Peyer's patch (tissue), 4 donors: ENCODE measurements at regions not wholly inside any gene's neighbourhood (a gene's known extent, or its start where the extent isn't known, plus 50 kb on each side); places are given as distances from the start of the nearest gene placed in this dataset.
"Not testable (repeated sequence)": the region's sequence is repeated elsewhere in the genome, so short reads cannot be mapped to it uniquely, and the experiment has no call there.

ENCODE experiments used
- CTCF ChIP-seq, 6 experiments: fragments of 450-650 bp in 4 of 6; fragments of 200-600 bp in 2 of 6; sonication (generic) in 1 of 6; IDR thresholded peaks; one replicate each; pipeline ENCODE4 v1.5.1; 2017 to 2019; ENCODE audit warnings: antibody characterized with exemption in 6 of 6, mild to moderate bottlenecking in 3 of 6, moderate library complexity in 1 of 6
- POLR2A ChIP-seq, 2 donors: fragments of 450-650 bp; IDR thresholded peaks; one replicate each; pipeline ENCODE4 v1.5.1; 2017; ENCODE audit warnings: antibody characterized with exemption in 2 of 2, mild to moderate bottlenecking in 2 of 2, moderate library complexity in 2 of 2

GRCh38 chr12:8377756-8378155 lies 78.0 kb upstream of the CLEC6A start:
- TF ChIP-seq CTCF, POLR2A (IDR thresholded peaks at IDR 0.05): not testable (repeated sequence)
